Heart left ventricle (tissue), 13 donors: ENCODE measurements at regions not wholly inside any gene's neighbourhood (a gene's known extent, or its start where the extent isn't known, plus 50 kb on each side); places are given as distances from the start of the nearest gene placed in this dataset.

Experiments
- CTCF ChIP-seq, 12 donors: fragments of 200-600 bp; sonication (generic) in 4 of 12; IDR thresholded peaks; one replicate each; pipeline versions ENCODE4 v1.5.0 to v1.8.0; 2018 to 2022; ENCODE audit warnings: antibody characterized with exemption in 12 of 12, mild to moderate bottlenecking in 5 of 12
- POLR2A ChIP-seq, 2 donors: fragments of 450-650 bp; IDR thresholded peaks; one replicate each; pipeline ENCODE4 v1.6.1; 2017; ENCODE audit warnings: antibody characterized with exemption in 2 of 2, mild to moderate bottlenecking in 2 of 2, moderate library complexity in 2 of 2
- donor health status: ischemic (EF 13 %, LVEDD 7.1; RV severe dilation, severe dysfunction).
- donor health status: DM: no; HTN: yes; CAD: no.
- donor health status: DM: no; HTN: no; CAD: no.
- donor health status: ischemic (EF 25% LVEDD 6.9; RV normal size, moderate dysfunction).
- donor health status: ischemic (EF 25% LVEDD 5.7; RV mildly dilated, moderate dysfunction).
- donor health status: ischemic (EF 35%, LVEDD 5.7; RV mildly dilated, moderate dysfunction).
- donor health status: nonischemic (EF 11% LVEDD 7.7; RV severe dilation, severe dysfunction).
- donor health status: DM: yes; HTN: yes; CAD: no.
- donor health status: PGD.
- donor health status: ischemic (EF 29% LVEDD 5.4; RV normal size, mild dysfunction).
- donor health status: nonischemic (EF 23%, LVEDD 6.1; RV moderate dilation, normal function).

- no peak for TF ChIP-seq CTCF (IDR thresholded peaks at IDR 0.05)
- TF ChIP-seq POLR2A (IDR thresholded peaks at IDR 0.05), result no peak
Observed at GRCh38 chr12:114794049-114794558, 110.1 kb upstream of the TBX3 start.
